ENCODE measurements at regions not wholly inside any gene's neighbourhood (a gene's known extent, or its start where the extent isn't known, plus 50 kb on each side); places are given as distances from the start of the nearest gene placed in this dataset.

GRCh38 chr7:24141874-24142509 is 142.0 kb upstream of the NPY start:
- Histone ChIP-seq H4K8ac (ENCODE audit: low read depth in 2 of 2, low read length in 2 of 2) (no peak overlapping the region), H2AFZ (replicated peaks; ENCODE audit: low read length, poor library complexity) (no peak overlapping the region), H4K91ac (ENCODE audit: insufficient read depth, low read depth, low read length) (no peak overlapping the region), H3K4ac (ENCODE audit: low read depth, low read length) (no peak overlapping the region), H3K27ac (ENCODE audit: insufficient read depth, low read length) (no peak overlapping the region), H3K9me3 (ENCODE audit: control insufficient read depth, insufficient read depth, low read length) (no peaks in the 10 kb centered on the region), H3K4me2 (ENCODE audit: low read depth, low read length) (no peak overlapping the region), H2BK15ac (ENCODE audit: low read depth, low read length) (no peak overlapping the region), H2AK5ac (ENCODE audit: low read depth, low read length) (no peak overlapping the region), H3K27me3 (ENCODE audit: control insufficient read depth, insufficient read depth, low read length) (no peaks in the 10 kb centered on the region), H4K5ac (ENCODE audit: low read depth, low read length) (no peak overlapping the region), H2AK9ac (replicated peaks; ENCODE audit: low read depth, low read length, poor library complexity) (no peak overlapping the region), H3K4me3 (ENCODE audit: insufficient read depth, low read depth, low read length) (no peak overlapping the region), H3K18ac (ENCODE audit: low read depth, low read length) (no peak overlapping the region), H3K4me1 (ENCODE audit: control insufficient read depth, insufficient read depth, low read length) (no peaks in the 10 kb centered on the region), H2BK120ac (ENCODE audit: low read depth, low read length) (no peak overlapping the region), H3K56ac (ENCODE audit: extremely low read depth, insufficient read depth, low read length) (no peak overlapping the region), H3K23ac (ENCODE audit: low read depth, low read length) (no peak overlapping the region), H3K79me1 (ENCODE audit: low read depth in 1 of 2, low read length in 2 of 2) (no peaks in the 10 kb centered on the region), H3K14ac (replicated peaks; ENCODE audit: low read depth, low read length) (no peak overlapping the region), H3K9ac (ENCODE audit: low read depth, low read length) (no peak overlapping the region), H3K9me1 (ENCODE audit: insufficient read depth, low read length) (no peaks in the 10 kb centered on the region), H3K36me3 (ENCODE audit: control insufficient read depth, insufficient read depth, low read length) (no peaks in the 10 kb centered on the region), H2BK20ac (ENCODE audit: low read depth, low read length) (no peak overlapping the region), H4K20me1 (ENCODE audit: insufficient read depth, low read length) (no peaks in the 10 kb centered on the region), H2BK5ac (ENCODE audit: low read depth, low read length, poor library complexity, severe bottlenecking) (no peak overlapping the region)
- DNase-seq (no peak), ATAC-seq (ENCODE audit: low read depth) (no peak)
- 49% methylated on average over 4 of the region's 15 CpGs; no CpG with 5 or more reads in 1 of the 2 experiments for WGBS, 2 experiments (ENCODE audit: extremely low coverage in 2 of 2, insufficient read length in 1 of 2)
- intact Hi-C loops (cut with micrococcal nuclease) (no loop called here), dilution Hi-C loops (cut with HindIII; ENCODE audit: low sequenced_read_pairs, unreplicated experiment) (no loop called here), in situ Hi-C loops (cut with MboI; ENCODE audit: low sequenced_read_pairs) (no loop called here)
- TF ChIP-seq NFE2L2 (IDR thresholded peaks at IDR 0.05; ENCODE audit: low read depth, low read length), result no peak
- no peak for TF ChIP-seq BHLHE40 (IDR thresholded peaks at IDR 0.05; ENCODE audit: low read depth, low read length)
- no peak for TF ChIP-seq MXI1 (IDR thresholded peaks at IDR 0.05; ENCODE audit: borderline replicate concordance, low read depth, low read length)
- no peak for TF ChIP-seq SMC3 (IDR thresholded peaks at IDR 0.05; ENCODE audit: low read depth, low read length)
- no peak for TF ChIP-seq RCOR1 (IDR thresholded peaks at IDR 0.05; ENCODE audit: insufficient replicate concordance, low read length)
- TF ChIP-seq, protein P1, sequence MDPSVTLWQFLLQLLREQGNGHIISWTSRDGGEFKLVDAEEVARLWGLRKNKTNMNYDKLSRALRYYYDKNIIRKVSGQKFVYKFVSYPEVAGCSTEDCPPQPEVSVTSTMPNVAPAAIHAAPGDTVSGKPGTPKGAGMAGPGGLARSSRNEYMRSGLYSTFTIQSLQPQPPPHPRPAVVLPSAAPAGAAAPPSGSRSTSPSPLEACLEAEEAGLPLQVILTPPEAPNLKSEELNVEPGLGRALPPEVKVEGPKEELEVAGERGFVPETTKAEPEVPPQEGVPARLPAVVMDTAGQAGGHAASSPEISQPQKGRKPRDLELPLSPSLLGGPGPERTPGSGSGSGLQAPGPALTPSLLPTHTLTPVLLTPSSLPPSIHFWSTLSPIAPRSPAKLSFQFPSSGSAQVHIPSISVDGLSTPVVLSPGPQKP (IDR thresholded peaks at IDR 0.05; ENCODE audit: borderline replicate concordance, low read depth, low read length), result no peak
- TF ChIP-seq RAD21 (IDR thresholded peaks at IDR 0.05; ENCODE audit: low read length), result no peak
- TF ChIP-seq CHD1 (IDR thresholded peaks at IDR 0.05; ENCODE audit: low read depth, low read length), result no peak
- TF ChIP-seq MAFK (IDR thresholded peaks at IDR 0.05; ENCODE audit: low read depth, low read length), result no peak
- TF ChIP-seq CEBPB (IDR thresholded peaks at IDR 0.05; ENCODE audit: low read depth, low read length), result no peak
- no peak for TF ChIP-seq CTCF (conservative IDR thresholded peaks at IDR 0.05; ENCODE audit: low read depth, low read length)
- no peak for TF ChIP-seq FOS (IDR thresholded peaks at IDR 0.05; ENCODE audit: low read depth, low read length)
- TF ChIP-seq MAZ (IDR thresholded peaks at IDR 0.05; ENCODE audit: borderline replicate concordance, low read depth, low read length), result no peak
- TF ChIP-seq POLR2A (IDR thresholded peaks at IDR 0.05; ENCODE audit: low read depth, low read length), result no peak
- TF ChIP-seq RFX5 (IDR thresholded peaks at IDR 0.05; ENCODE audit: low read depth, low read length), result no peak
- TF ChIP-seq USF2 (IDR thresholded peaks at IDR 0.05; ENCODE audit: low read depth, low read length), result no peak
- BruUV-seq (replicated peaks), result no TSS peak
- ChIA-PET CTCF (interaction anchor here (0.7 kb wide), 1 partner anchor 11 kb away, joined by 4 read pairs; no protein-coding TSS in a partner anchor), POLR2A (ENCODE audit: unreplicated experiment) (no interaction called here)

Data from IMR-90 (cell line).